ENCODE measurements at regions not wholly inside any gene's neighbourhood (a gene's known extent, or its start where the extent isn't known, plus 50 kb on each side); places are given as distances from the start of the nearest gene placed in this dataset.

DNA sequence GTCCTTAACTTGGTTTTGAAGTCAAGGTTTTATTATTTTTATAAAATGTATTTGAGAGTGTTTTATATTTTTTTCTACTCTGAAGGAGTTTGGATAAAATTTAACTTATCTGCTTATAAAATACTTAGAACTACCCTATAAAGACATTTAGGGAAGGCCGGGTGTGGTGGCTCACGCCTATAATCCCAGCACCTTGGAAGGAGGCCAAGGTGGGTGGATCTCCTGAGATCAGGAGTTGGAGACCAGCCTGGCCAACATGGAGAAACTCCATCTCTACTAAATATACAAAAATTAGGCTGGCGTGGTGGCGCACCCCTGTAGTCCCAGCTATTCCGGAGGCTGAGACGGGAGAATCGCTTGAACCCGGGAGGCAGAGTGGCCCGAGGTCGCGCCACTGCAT lies 486.4 kb downstream of the DSC3 start (continued):
- TF ChIP-seq FOSL1 (IDR thresholded peaks at IDR 0.05; ENCODE audit: insufficient read depth, low read depth, low read length) (no peak), ASH2L (IDR thresholded peaks at IDR 0.05; ENCODE audit: low read length) (no peak), SIX5 (IDR thresholded peaks at IDR 0.05; ENCODE audit: low read depth, low read length) (no peak)
